GM12892 (cell line): ENCODE measurements at regions not wholly inside any gene's neighbourhood (a gene's known extent, or its start where the extent isn't known, plus 50 kb on each side); places are given as distances from the start of the nearest gene placed in this dataset.

ENCODE experiments used
- POLR2A ChIP-seq: IDR thresholded peaks from 2 replicates; pipeline ENCODE4 v1.6.1; 2011; ENCODE audit warnings: low read depth, low read length, control low read depth
- POLR2AphosphoS5 ChIP-seq: IDR thresholded peaks from 2 replicates; pipeline ENCODE4 v1.6.1; 2011; ENCODE audit warnings: low read depth, low read length, control low read depth
- TAF1 ChIP-seq: IDR thresholded peaks from 2 replicates; pipeline ENCODE4 v1.6.1; 2011; ENCODE audit warnings: low read depth, mild to moderate bottlenecking, control low read depth, low read length, borderline replicate concordance

DNA sequence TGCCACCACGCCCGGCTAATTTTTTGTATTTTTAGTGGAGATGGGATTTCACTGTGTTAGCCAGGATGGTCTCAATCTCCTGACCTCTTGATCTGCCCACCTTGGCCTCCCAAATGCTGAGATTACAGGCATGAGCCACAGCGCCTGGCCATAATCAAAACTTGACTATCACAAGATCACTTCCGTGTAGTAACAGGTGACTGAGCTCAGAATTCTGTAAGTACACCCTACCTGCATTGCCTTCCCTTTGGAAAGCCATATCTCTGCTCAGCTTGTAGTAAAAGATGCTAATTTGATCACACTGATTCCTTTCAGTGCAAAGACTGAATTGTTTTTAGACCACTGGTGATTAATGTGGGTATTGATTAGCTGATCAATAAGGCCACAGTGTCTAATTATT lies 167.1 kb downstream of the SHOX2 start:
- TF ChIP-seq POLR2A (no peak), POLR2AphosphoS5 (no peak), TAF1 (no peak)
